Left renal pelvis (tissue), 4 donors: ENCODE measurements at regions not wholly inside any gene's neighbourhood (a gene's known extent, or its start where the extent isn't known, plus 50 kb on each side); places are given as distances from the start of the nearest gene placed in this dataset.
"Not testable (repeated sequence)": the region's sequence is repeated elsewhere in the genome, so short reads cannot be mapped to it uniquely, and the experiment has no call there.

Source experiments
- DNase-seq, 4 donors: peaks; one replicate each; pipeline ENCODE4 v3.0.0-alpha.2; 2013; ENCODE audit warnings: low read depth in 4 of 4, low spot score in 3 of 4

- no peak for DNase-seq
These were observed 185.1 kb upstream of the ZNF217 start for GRCh38 chr20:53778736-53779135.

DNA sequence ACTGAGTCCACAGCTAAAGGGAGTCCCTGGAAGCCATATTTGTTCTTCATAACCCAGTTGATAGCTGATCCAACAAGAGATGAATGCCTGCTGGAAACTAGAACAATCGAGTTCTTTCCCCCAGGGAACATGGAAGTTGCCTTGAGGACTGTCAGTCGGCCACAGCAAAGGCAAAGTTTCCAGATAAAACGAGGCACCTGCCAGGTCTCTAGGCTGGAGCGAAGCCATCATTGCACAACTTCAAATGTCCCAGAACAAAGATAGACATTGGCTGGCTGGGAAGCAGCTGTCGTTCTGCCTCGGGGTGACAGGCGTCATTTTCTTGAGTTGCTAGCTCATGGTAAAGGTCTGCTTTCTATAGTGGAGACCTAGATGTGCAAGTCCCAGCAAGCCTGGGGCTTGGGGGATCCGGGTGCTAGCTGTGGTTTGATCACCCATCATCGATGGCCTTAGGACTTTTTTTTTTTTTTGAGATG is 184.4 kb upstream of the ZNF217 start:
- DNase-seq = no peak

GRCh38 chr20:53777402-53777801 is 183.8 kb upstream of the ZNF217 start:
- DNase-seq = not testable (repeated sequence)

- no peak for DNase-seq
These were observed 183.2 kb upstream of the ZNF217 start for GRCh38 chr20:53776858-53777257.

- no peak for DNase-seq
These were observed 181.0 kb upstream of the ZNF217 start for GRCh38 chr20:53774461-53775203.

DNA sequence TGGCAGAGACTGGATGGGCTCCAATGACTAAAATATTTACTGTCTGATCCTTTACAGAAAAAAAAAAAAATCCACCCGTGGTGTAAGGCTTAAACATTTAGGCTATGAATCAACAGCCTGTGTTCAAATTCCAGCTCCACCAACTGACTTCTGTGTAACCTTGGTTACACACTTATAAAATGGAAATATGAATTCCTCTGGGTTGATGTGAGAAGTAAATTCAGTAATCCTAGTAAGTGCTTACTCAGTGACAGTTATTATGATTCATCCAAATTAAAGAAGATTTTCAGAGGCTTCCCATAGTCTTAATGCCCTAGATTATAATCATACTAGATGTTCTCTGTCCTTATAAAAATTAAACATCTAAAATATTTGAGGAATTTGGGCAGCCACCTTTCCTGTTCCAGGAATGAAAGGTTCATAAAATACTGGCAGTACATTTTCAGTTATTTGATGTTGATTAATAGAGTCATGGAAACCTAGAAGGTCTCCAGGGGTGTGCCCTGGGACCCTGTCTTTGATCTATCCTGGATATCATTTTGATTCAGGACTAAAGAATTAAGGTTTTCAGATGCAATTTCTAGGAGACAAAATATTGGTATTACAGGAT is 180.3 kb upstream of the ZNF217 start:
- DNase-seq = no peak

DNA sequence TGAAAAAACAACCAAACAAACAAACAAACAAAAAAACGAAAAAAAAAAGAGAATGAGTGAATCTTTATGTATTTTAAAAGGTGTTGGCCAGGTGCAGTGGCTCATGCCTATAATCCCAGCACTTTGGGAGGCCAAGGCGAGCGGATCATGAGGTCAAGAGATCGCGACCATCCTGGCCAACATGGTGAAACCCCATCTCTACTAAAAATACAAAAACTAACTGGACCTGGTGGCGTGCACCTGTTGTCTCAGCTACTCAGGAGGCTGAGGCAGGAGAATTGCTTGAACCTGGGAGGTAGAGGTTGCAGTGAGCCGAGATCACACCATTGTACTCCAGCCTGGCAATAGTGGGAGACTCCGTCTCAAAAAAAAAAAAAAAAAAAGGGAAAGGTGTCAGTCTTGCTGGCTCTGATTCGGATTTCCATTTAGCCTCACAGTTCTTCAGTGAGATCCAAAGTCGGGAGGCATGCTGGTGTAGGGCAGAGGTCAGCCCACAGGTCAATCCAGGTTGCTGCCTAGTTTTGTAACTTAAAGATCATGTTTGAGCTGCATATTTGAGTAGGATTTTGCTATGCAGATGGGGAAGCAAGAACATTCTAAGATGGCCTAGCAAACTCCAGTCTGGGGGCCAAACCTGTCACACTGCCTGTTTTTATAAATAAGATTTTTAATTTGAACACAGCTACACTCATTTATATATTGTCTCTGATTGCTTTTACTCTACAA is 179.6 kb upstream of the ZNF217 start:
- not testable (repeated sequence) for DNase-seq

- no peak for DNase-seq
These were observed 175.4 kb upstream of the ZNF217 start for GRCh38 chr20:53769041-53769440.

DNA sequence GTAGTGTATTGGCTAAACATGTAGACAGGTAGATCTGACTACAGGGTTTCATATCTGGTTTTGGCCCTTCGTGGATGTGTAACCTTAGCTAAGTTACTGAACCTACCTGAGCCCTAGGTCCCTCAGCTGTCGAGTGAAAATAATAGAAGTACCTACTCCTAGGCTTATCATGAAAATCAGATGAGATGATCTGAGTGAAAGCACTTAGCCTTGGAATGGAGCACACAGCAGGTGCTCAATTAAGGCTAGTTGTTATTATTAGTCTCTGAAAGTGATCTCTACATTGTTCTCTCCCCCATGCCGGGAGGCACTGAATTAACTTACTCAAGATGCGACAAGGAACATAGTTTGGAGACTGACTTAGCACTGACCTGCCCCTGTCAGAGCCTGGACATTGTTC is 174.7 kb upstream of the ZNF217 start:
- no peak for DNase-seq

- DNase-seq = no peak
These were observed 173.7 kb upstream of the ZNF217 start for GRCh38 chr20:53767206-53767930.

- DNase-seq = no peak
These were observed 170.8 kb upstream of the ZNF217 start for GRCh38 chr20:53764415-53764800.

GRCh38 chr20:53763707-53764414 is 170.2 kb upstream of the ZNF217 start:
- peak in 1 of 4 donors; percentile 35 for DNase-seq

DNA sequence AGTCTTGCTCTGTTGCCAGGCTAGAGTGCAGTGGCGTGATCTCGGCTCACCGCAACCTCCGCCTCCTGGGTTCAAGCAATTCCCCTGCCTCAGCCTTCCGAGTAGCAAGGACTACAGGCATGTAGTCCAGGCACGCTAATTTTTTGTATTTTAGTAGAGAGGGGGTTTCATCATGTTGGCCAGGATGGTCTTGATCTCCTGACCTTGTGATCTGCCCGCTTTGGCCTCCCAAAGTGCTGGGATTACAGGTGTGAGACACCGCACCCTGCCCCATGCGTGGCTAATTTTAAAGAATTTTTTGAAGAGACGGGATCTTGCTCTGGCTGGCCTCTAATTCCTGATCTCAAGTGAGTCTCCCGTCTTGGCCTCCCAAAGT is 168.8 kb upstream of the ZNF217 start:
- not testable (repeated sequence) for DNase-seq

DNA sequence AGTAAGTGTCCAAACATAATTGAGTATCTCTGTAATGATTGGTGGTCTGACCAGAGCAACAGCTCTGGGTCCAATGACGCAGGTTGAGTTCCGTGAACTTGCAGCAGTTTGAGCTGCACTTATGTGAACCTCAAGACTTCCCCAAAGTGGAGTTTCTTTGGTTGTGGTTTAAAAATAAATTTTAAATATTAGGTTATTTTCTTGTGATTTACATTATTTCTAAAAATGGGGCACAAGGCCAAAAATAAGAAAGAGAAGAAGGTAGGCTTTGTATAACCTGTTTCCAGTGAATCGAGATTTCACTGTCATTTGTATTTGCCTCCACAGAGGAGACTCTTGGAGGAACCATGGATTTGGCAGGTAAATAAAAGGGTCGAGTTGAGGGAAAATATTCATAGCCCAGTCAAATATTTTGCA is 166.4 kb upstream of the ZNF217 start:
- no peak for DNase-seq

GRCh38 chr20:53757472-53757913 is 163.9 kb upstream of the ZNF217 start:
- no peak for DNase-seq

DNA sequence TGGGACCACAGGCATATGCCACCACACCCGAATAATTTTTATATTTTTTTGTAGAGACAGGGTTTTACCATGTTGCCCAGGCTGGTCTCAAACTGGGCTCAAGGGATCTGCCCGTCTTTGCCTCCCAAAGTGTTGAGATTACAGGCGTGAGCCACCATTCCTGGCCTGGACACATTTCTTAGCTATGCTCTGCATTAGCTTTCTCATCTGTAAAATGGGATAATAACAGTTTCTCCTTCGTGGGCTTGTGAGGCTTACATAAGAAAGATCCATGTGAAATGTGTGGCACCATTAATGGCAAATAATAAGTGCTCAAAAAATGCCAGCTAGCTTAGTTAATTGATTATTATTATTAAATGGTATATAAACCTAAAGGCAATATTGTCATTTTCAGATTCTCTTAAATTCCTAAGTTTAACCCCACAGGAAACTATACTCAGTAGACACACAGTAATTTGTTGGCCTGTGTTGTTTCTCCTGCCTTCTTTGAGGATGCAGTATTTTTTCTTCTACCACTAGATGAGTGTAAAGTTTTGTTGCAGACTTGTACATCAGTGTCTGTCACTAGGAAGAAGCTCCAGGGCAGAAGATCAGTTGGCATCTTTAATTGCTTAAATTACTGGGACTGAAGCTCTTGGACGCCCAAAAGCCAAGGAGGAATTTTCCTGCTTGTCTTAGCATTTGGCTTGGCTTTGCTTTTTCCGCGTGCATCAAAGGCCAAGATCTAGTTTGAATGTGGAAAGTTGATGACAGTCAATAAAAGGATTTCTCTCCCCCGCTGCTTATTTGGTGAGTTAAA is 162.3 kb upstream of the ZNF217 start:
- no peak for DNase-seq

- no peak for DNase-seq
These were observed 160.3 kb upstream of the ZNF217 start for GRCh38 chr20:53753880-53754459.

DNA sequence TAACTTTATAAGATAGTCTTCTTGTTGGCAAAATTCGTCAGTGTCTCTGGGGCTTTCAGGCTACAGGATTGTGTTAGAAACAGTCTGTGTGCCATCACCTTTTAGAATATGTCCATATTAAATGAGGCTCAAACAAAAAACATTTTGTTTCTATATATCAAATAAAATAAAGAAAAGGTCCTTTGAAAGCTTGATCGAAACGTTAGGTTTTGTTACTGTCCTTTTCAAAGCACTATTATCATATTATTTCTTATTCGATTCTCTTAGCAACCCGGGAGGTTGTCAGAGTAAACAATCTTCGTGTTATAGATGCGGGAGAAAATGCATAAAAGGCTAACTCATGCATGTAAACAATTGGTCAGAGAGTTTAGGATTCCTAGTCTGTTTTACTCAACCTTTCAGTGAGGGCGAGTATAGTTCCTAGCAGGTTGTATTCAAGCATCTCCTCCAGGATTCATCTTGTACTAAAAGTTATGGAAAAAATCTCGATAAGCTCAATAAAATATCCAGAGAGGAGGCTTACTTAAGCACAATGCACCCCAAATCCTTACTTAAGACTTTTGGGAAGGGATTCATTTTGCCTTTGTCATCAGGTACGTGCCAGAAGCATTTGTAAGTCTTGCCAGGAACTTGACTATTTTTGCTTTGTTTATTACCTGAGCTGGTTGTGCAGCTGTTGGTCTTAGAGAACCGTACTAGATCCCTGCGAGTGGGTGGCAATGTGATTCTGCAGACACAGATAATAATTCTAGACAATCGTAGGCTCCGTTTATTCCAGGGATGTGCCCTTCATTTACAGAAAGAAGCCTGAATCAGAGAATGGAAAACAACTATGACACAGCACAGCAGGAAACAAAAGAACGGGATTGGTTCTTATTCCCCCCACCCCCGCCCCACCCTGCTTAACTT is 159.6 kb upstream of the ZNF217 start:
- no peak for DNase-seq
